Neuronal stem cell (in vitro differentiated cells): ENCODE measurements at regions not wholly inside any gene's neighbourhood (a gene's known extent, or its start where the extent isn't known, plus 50 kb on each side); places are given as distances from the start of the nearest gene placed in this dataset.

Experiments used
- DNase-seq: peaks from one replicate; pipeline ENCODE4 v3.0.0-alpha.2; 2013; ENCODE audit warnings: low spot score
- H2AFZ ChIP-seq: one replicate; pipeline ENCODE4 v1.6.1; 2013; ENCODE audit warnings: mild to moderate bottlenecking, low read length, inconsistent platforms
- H2AK5ac ChIP-seq: 2 replicates; pipeline ENCODE4 v1.6.1; 2013; ENCODE audit warnings: low read depth, mild to moderate bottlenecking, inconsistent platforms, low read length, moderate library complexity, mixed read lengths
- H2BK120ac ChIP-seq: 2 replicates; pipeline ENCODE4 v1.6.1; 2013; ENCODE audit warnings: low read depth, mild to moderate bottlenecking, inconsistent platforms, low read length, moderate library complexity, mixed read lengths
- H2BK12ac ChIP-seq: one replicate; pipeline ENCODE4 v1.6.1; 2013; ENCODE audit warnings: low read length, inconsistent platforms
- H2BK15ac ChIP-seq: 2 replicates; pipeline ENCODE4 v1.6.1; 2013; ENCODE audit warnings: mild to moderate bottlenecking, low read length, inconsistent platforms, mixed read lengths
- H2BK5ac ChIP-seq: one replicate; pipeline ENCODE4 v1.6.1; 2013; ENCODE audit warnings: inconsistent platforms, mild to moderate bottlenecking, low read length, moderate library complexity
- H3K14ac ChIP-seq: one replicate; pipeline ENCODE4 v1.6.1; 2013; ENCODE audit warnings: low read length, inconsistent platforms
- H3K18ac ChIP-seq: 2 replicates; pipeline ENCODE4 v1.6.1; 2013; ENCODE audit warnings: low read length, inconsistent platforms
- H3K23ac ChIP-seq: 2 replicates; pipeline ENCODE4 v1.6.1; 2013; ENCODE audit warnings: low read depth, mild to moderate bottlenecking, mixed read lengths, low read length, inconsistent platforms; ENCODE audit not compliant: poor library complexity
- H3K27ac ChIP-seq: replicated peaks from 3 replicates; pipeline ENCODE4 v1.5.1; 2013; ENCODE audit warnings: low read length, inconsistent platforms
- H3K27me3 ChIP-seq, 3 experiments: 2 replicates each; pipeline ENCODE4 v1.6.1; 2013; ENCODE audit warnings: low read length in 3 of 3, mild to moderate bottlenecking in 2 of 3, inconsistent platforms in 1 of 3, low read depth in 1 of 3, mixed read lengths in 1 of 3, moderate library complexity in 1 of 3; ENCODE audit not compliant: control insufficient read depth in 3 of 3, insufficient read depth in 3 of 3
- H3K36me3 ChIP-seq, 2 donors: replicated peaks in 1 of 2; 2 replicates each; pipeline ENCODE4 v1.6.1; 2013; ENCODE audit warnings: low read length in 2 of 2; ENCODE audit not compliant: control insufficient read depth in 2 of 2, insufficient read depth in 2 of 2
- H3K4ac ChIP-seq: 2 replicates; pipeline ENCODE4 v1.6.1; 2013; ENCODE audit warnings: inconsistent platforms, mild to moderate bottlenecking, low read length, moderate library complexity
- H3K4me1 ChIP-seq, 2 donors: 1 replicate in 1 of 2; 2 replicates in 1 of 2; pipeline ENCODE4 v1.6.1; 2013; ENCODE audit warnings: low read length in 2 of 2, low read depth in 1 of 2; ENCODE audit not compliant: control insufficient read depth in 2 of 2, insufficient read depth in 1 of 2
- H3K4me2 ChIP-seq: one replicate; pipeline ENCODE4 v1.6.1; 2013; ENCODE audit warnings: mild to moderate bottlenecking, low read length, inconsistent platforms; ENCODE audit not compliant: insufficient read depth, poor library complexity, severe bottlenecking
- H3K4me3 ChIP-seq, 2 donors: 2 replicates each; pipeline ENCODE4 v1.5.1; 2013; ENCODE audit warnings: low read length in 2 of 2, mild to moderate bottlenecking in 2 of 2, inconsistent platforms in 1 of 2, moderate library complexity in 1 of 2
- H3K79me1 ChIP-seq: one replicate; pipeline ENCODE4 v1.6.1; 2013; ENCODE audit warnings: low read depth, mild to moderate bottlenecking, inconsistent platforms, low read length, moderate library complexity
- H3K9ac ChIP-seq: one replicate; pipeline ENCODE4 v1.6.1; 2013; ENCODE audit warnings: mild to moderate bottlenecking, low read depth, low read length, inconsistent platforms; ENCODE audit not compliant: poor library complexity
- H3K9me3 ChIP-seq, 2 donors: replicated peaks in 1 of 2; 2 replicates each; pipeline versions ENCODE3 to v1.6.1; 2013; ENCODE audit warnings: low read length in 2 of 2, mild to moderate bottlenecking in 2 of 2, inconsistent platforms in 1 of 2, low read depth in 1 of 2, mixed read lengths in 1 of 2, moderate library complexity in 1 of 2; ENCODE audit not compliant: control insufficient read depth in 2 of 2, insufficient read depth in 1 of 2
- H4K8ac ChIP-seq: one replicate; pipeline ENCODE4 v1.6.1; 2013; ENCODE audit warnings: low read depth, mild to moderate bottlenecking, inconsistent platforms, low read length, moderate library complexity
- H4K91ac ChIP-seq: one replicate; pipeline ENCODE4 v1.6.1; 2013; ENCODE audit warnings: low read length, low read depth, mild to moderate bottlenecking, inconsistent platforms; ENCODE audit not compliant: poor library complexity
- whole genome bisulfite sequencing, 2 donors: extraction: QIAGEN DNeasy Blood & Tissue Kit; methylation state at CpG; one replicate each; pipeline ENCODE4 v1.1.7; 2013; ENCODE audit warnings: missing lambda C conversion rate in 2 of 2, mixed read lengths in 1 of 2; ENCODE audit not compliant: insufficient read length in 2 of 2, insufficient replicate concordance in 1 of 2; ENCODE audit errors: extremely low coverage in 2 of 2; 5-methylcytosine and 5-hydroxymethylcytosine counted together

- Histone ChIP-seq H2AK5ac (no peak overlapping the region), H3K9me3 (no peaks in the 10 kb centered on the region), H3K27me3 (no peaks in the 10 kb centered on the region), H2AFZ (no peak overlapping the region), H4K8ac (no peak overlapping the region), H3K14ac (no peak overlapping the region), H3K4ac (no peak overlapping the region), H3K4me1 (no peaks in the 10 kb centered on the region), H2BK15ac (no peak overlapping the region), H3K79me1 (no peaks in the 10 kb centered on the region), H3K27ac (no peak overlapping the region), H3K36me3 (no peaks in the 10 kb centered on the region), H3K4me3 (no peak overlapping the region), H3K9ac (no peak overlapping the region), H2BK5ac (no peak overlapping the region), H3K23ac (no peak overlapping the region), H2BK120ac (no peak overlapping the region), H3K4me2 (no peak overlapping the region), H3K18ac (no peak overlapping the region), H4K91ac (no peak overlapping the region), H2BK12ac (no peak overlapping the region)
- no peak for DNase-seq
- WGBS, 2 donors: no CpG with 5 or more reads among the region's 4 CpGs
Measured at GRCh38 chr18:30639361-30639760, 403.2 kb downstream of the DSC3 start.

GRCh38 chr18:30634249-30634648 is 408.3 kb downstream of the DSC3 start:
- H4K8ac ChIP-seq: no peak overlapping the region
- H3K4me1 ChIP-seq: peaks cover 0 to 2% of the 10 kb centered on the region in 2 donors
- no peak overlapping the region for H4K91ac ChIP-seq
- no peaks in the 10 kb centered on the region for H3K9me3 ChIP-seq
- no peak overlapping the region for H2AK5ac ChIP-seq
- no peaks in the 10 kb centered on the region for H3K36me3 ChIP-seq
- no peak overlapping the region for H3K9ac ChIP-seq
- H3K4ac ChIP-seq: no peak overlapping the region
- H3K27me3 ChIP-seq: no peaks in the 10 kb centered on the region
- H3K23ac ChIP-seq: no peak overlapping the region
- H2BK12ac ChIP-seq: no peak overlapping the region
- no peak overlapping the region for H2AFZ ChIP-seq
- H2BK120ac ChIP-seq: no peak overlapping the region
- no peak overlapping the region for H3K4me2 ChIP-seq
- no peak overlapping the region for H3K27ac ChIP-seq
- no peak for DNase-seq
- no peak overlapping the region for H2BK5ac ChIP-seq
- no peak overlapping the region for H2BK15ac ChIP-seq
- no peak overlapping the region for H3K18ac ChIP-seq
- H3K14ac ChIP-seq: no peak overlapping the region
- H3K79me1 ChIP-seq: no peaks in the 10 kb centered on the region
- no peak overlapping the region for H3K4me3 ChIP-seq

GRCh38 chr18:30632071-30632698 is 410.4 kb downstream of the DSC3 start:
- Histone ChIP-seq H3K14ac (peak overlapping the region; percentile 66), H3K9ac (no peak overlapping the region), H3K4me3 (no peak overlapping the region), H2BK5ac (no peak overlapping the region), H3K23ac (no peak overlapping the region), H3K9me3 (no peaks in the 10 kb centered on the region), H3K79me1 (no peaks in the 10 kb centered on the region), H3K4me2 (no peak overlapping the region), H2BK120ac (no peak overlapping the region), H2AFZ (no peak overlapping the region), H2BK12ac (no peak overlapping the region), H3K4ac (no peak overlapping the region), H2BK15ac (no peak overlapping the region), H4K91ac (no peak overlapping the region), H4K8ac (no peak overlapping the region), H3K27ac (no peak overlapping the region), H2AK5ac (no peak overlapping the region), H3K18ac (peak overlapping the region; percentile 42), H3K27me3 (no peaks in the 10 kb centered on the region), H3K36me3 (no peaks in the 10 kb centered on the region), H3K4me1 (peaks cover 0 to 2% of the 10 kb centered on the region in 2 donors)
- WGBS, 2 donors: no CpG with 5 or more reads among the region's 2 CpGs
- DNase-seq: no peak

GRCh38 chr18:30625961-30626360 is 416.6 kb downstream of the DSC3 start:
- H2BK12ac ChIP-seq: no peak overlapping the region
- no peak for DNase-seq
- H3K4me1 ChIP-seq: no peaks in the 10 kb centered on the region
- no peak overlapping the region for H2AFZ ChIP-seq
- no peak overlapping the region for H3K4me2 ChIP-seq
- H3K23ac ChIP-seq: no peak overlapping the region
- no peak overlapping the region for H4K91ac ChIP-seq
- no peaks in the 10 kb centered on the region for H3K36me3 ChIP-seq
- H3K4ac ChIP-seq: no peak overlapping the region
- no peak overlapping the region for H3K4me3 ChIP-seq
- H3K79me1 ChIP-seq: no peaks in the 10 kb centered on the region
- H2BK15ac ChIP-seq: no peak overlapping the region
- no peaks in the 10 kb centered on the region for H3K9me3 ChIP-seq
- no peak overlapping the region for H3K18ac ChIP-seq
- H4K8ac ChIP-seq: no peak overlapping the region
- H3K27ac ChIP-seq: no peak overlapping the region
- H3K27me3 ChIP-seq: no peaks in the 10 kb centered on the region
- H2BK120ac ChIP-seq: no peak overlapping the region
- H2AK5ac ChIP-seq: no peak overlapping the region
- no peak overlapping the region for H3K14ac ChIP-seq
- WGBS, 2 donors: no CpG with 5 or more reads among the region's 3 CpGs
- no peak overlapping the region for H2BK5ac ChIP-seq
- H3K9ac ChIP-seq: no peak overlapping the region
